K562 (cell line): ENCODE measurements at regions not wholly inside any gene's neighbourhood (a gene's known extent, or its start where the extent isn't known, plus 50 kb on each side); places are given as distances from the start of the nearest gene placed in this dataset.

ENCODE experiments used
- ATAC-seq: fragments of 200-7000 bp; cut with Tn5 transposase; 3 replicates; pipeline ENCODE4 v1.9.1; 2020; ENCODE audit warnings: moderate library complexity
- BruUV-seq: library from RNA; stranded (reverse); fragments of 400-500 nt; replicated peaks from 2 replicates; lab custom pipeline; 2021; lab: Mats Ljungman, UMichigan
- CTCF ChIA-PET: fragments of 300-600 bp; formaldehyde crosslinking; extraction: SDS; loops from one replicate; lab custom pipeline; 2021; ENCODE audit warnings: low intra/inter-chr PET ratio; lab: Yijun Ruan, JAX
- POLR2A ChIA-PET: fragments of 300-600, 350-650 bp; sonication (Branson Sonifier 250); formaldehyde crosslinking; extraction: SDS; loops from one replicate; lab custom pipeline; 2021; ENCODE audit warnings: antibody characterized with exemption, inconsistent platforms; lab: Yijun Ruan, JAX
- DNase-seq, 4 experiments: peaks; one replicate each; pipeline versions ENCODE4 v3.0.0 to v3.0.0-alpha.2; 2011 to 2018; ENCODE audit warnings: low spot score in 3 of 4, mixed read lengths in 3 of 4; ENCODE audit errors: extremely low read depth in 1 of 4
- FAIRE-seq: peaks from 2 replicates; lab custom pipeline; 2011; peaks lifted over from hg19 to GRCh38; lab: Jason Lieb, UNC
- H2AFZ ChIP-seq: 2 replicates; pipeline ENCODE4 v1.6.0; 2011; ENCODE audit warnings: low read depth, low read length, control low read depth, inconsistent platforms
- H3K27ac ChIP-seq: fragments of 200-600 bp; 3 replicates; pipeline ENCODE4 v1.8.0; 2011; ENCODE audit warnings: low read depth, mild to moderate bottlenecking, control low read depth, inconsistent platforms, low read length, moderate library complexity, mixed read lengths; ENCODE audit errors: extremely low read depth
- H3K27me3 ChIP-seq, 2 experiments: fragments of 300-600 bp in 1 of 2; 2 replicates in 1 of 2; 3 replicates in 1 of 2; pipeline versions ENCODE4 v1.6.0 to v1.8.0; 2011; ENCODE audit warnings: inconsistent platforms in 2 of 2, low read length in 2 of 2, mild to moderate bottlenecking in 1 of 2, mixed read lengths in 1 of 2, moderate library complexity in 1 of 2; ENCODE audit not compliant: control insufficient read depth in 2 of 2, insufficient read depth in 2 of 2
- H3K36me3 ChIP-seq: fragments of 300-600 bp; 3 replicates; pipeline ENCODE4 v1.8.0; 2011; ENCODE audit warnings: mild to moderate bottlenecking, low read length, inconsistent platforms; ENCODE audit not compliant: control insufficient read depth, insufficient read depth
- H3K4me1 ChIP-seq, 2 experiments: fragments of 200-600 bp in 1 of 2; replicated peaks in 1 of 2; 2 replicates in 1 of 2; 3 replicates in 1 of 2; pipeline versions ENCODE4 v1.5.1 to v1.8.0; 2011; ENCODE audit warnings: inconsistent platforms in 2 of 2, low read length in 2 of 2, mild to moderate bottlenecking in 1 of 2, mixed read lengths in 1 of 2, moderate library complexity in 1 of 2; ENCODE audit not compliant: control insufficient read depth in 2 of 2, insufficient read depth in 2 of 2
- H3K4me2 ChIP-seq: 2 replicates; pipeline ENCODE4 v1.6.1; 2011; ENCODE audit warnings: low read length, control low read depth, inconsistent platforms, mixed read lengths; ENCODE audit not compliant: insufficient read depth
- H3K4me3 ChIP-seq: fragments of 200-600 bp; sonication (generic), shearing (Covaris generic); 2 replicates; pipeline ENCODE4 v1.5.1; 2016; ENCODE audit warnings: control low read depth, inconsistent platforms
- H3K79me2 ChIP-seq: fragments of 200-600 bp; 3 replicates; pipeline ENCODE4 v1.8.0; 2011; ENCODE audit warnings: low read length, inconsistent platforms; ENCODE audit not compliant: control insufficient read depth, insufficient read depth
- H3K9ac ChIP-seq, 2 experiments: 2 replicates each; pipeline versions ENCODE4 v1.6.0 to v1.6.1; 2011; ENCODE audit warnings: low read depth in 2 of 2, low read length in 2 of 2, control low read depth in 1 of 2, inconsistent platforms in 1 of 2, mild to moderate bottlenecking in 1 of 2, mixed read lengths in 1 of 2; ENCODE audit not compliant: insufficient read depth in 1 of 2
- H3K9me1 ChIP-seq: one replicate; pipeline ENCODE4 v1.6.0; 2011; ENCODE audit warnings: inconsistent platforms, mild to moderate bottlenecking, low read length, moderate library complexity; ENCODE audit not compliant: control insufficient read depth, insufficient read depth
- H3K9me3 ChIP-seq: replicated peaks from 2 replicates; pipeline ENCODE4 v1.5.1; 2011; ENCODE audit warnings: low read depth, low read length, inconsistent platforms; ENCODE audit not compliant: control insufficient read depth, insufficient read depth
- H4K20me1 ChIP-seq: replicated peaks from 2 replicates; pipeline ENCODE4 v1.6.1; 2011; ENCODE audit warnings: low read length, inconsistent platforms, mixed read lengths; ENCODE audit not compliant: control insufficient read depth, insufficient read depth
- AFF4 ChIP-seq: sonication (generic); formaldehyde crosslinking; IDR thresholded peaks from 2 replicates; pipeline ENCODE4 v1.8.0; 2023; ENCODE audit warnings: mild to moderate bottlenecking, missing genetic modification reagents
- CXXC5 ChIP-seq: fragments of 250-450 bp; sonication (Bioruptor Pico); IDR thresholded peaks from 2 replicates; pipeline ENCODE4 v1.8.0; 2022; ENCODE audit warnings: inconsistent platforms, mild to moderate bottlenecking, moderate library complexity
- ESRRA ChIP-seq: fragments of 450-650 bp; IDR thresholded peaks from 2 replicates; pipeline ENCODE4 v1.6.1; 2014; ENCODE audit warnings: low read depth, mild to moderate bottlenecking, moderate library complexity, borderline replicate concordance
- JUND ChIP-seq, 2 experiments: IDR thresholded peaks; 2 replicates in 1 of 2; 3 replicates in 1 of 2; pipeline ENCODE4 v1.6.1; 2011; ENCODE audit warnings: borderline replicate concordance in 2 of 2, low read depth in 2 of 2, low read length in 2 of 2, improper control_type of control experiment in 1 of 2, missing biosample characterization in 1 of 2, missing genetic modification characterization in 1 of 2, missing genetic modification reagents in 1 of 2
- KLF16 ChIP-seq: IDR thresholded peaks from 2 replicates; pipeline ENCODE4 v1.6.1; 2016; ENCODE audit warnings: antibody characterized with exemption
- MAFK ChIP-seq: IDR thresholded peaks from 2 replicates; pipeline ENCODE4 v1.6.1; 2011; ENCODE audit warnings: low read length, improper control_type of control experiment
- NCOA1 ChIP-seq: fragments of 450-650 bp; IDR thresholded peaks from 2 replicates; pipeline ENCODE4 v1.6.1; 2016; ENCODE audit warnings: low read depth
- SMAD4 ChIP-seq: fragments of 250-450 bp; sonication (Bioruptor Pico); conservative IDR thresholded peaks from 2 replicates; pipeline ENCODE4 v1.8.0; 2021; ENCODE audit warnings: inconsistent platforms, mild to moderate bottlenecking, moderate library complexity
- SRF ChIP-seq, 2 experiments: fragments of 250-450, 450-650 bp in 1 of 2; sonication (Bioruptor Pico) in 1 of 2; sonication (generic) in 1 of 2; formaldehyde crosslinking; IDR thresholded peaks; 2 replicates each; pipeline versions ENCODE4 v1.5.0 to v1.5.1; 2020 to 2022; ENCODE audit warnings: mild to moderate bottlenecking in 1 of 2, missing genetic modification reagents in 1 of 2
- STAT5A ChIP-seq: IDR thresholded peaks from 2 replicates; pipeline ENCODE4 v1.6.1; 2012; ENCODE audit warnings: low read length, inconsistent platforms, borderline replicate concordance
- TEAD4 ChIP-seq, 2 experiments: sonication (generic) in 1 of 2; formaldehyde crosslinking in 1 of 2; IDR thresholded peaks; 2 replicates each; pipeline versions ENCODE4 v1.6.1 to v1.8.0; 2012 to 2022; ENCODE audit warnings: borderline replicate concordance in 1 of 2, inconsistent platforms in 1 of 2, low read length in 1 of 2, mild to moderate bottlenecking in 1 of 2, missing genetic modification reagents in 1 of 2
- ZNF316 ChIP-seq: fragments of 450-650 bp; IDR thresholded peaks from 2 replicates; pipeline ENCODE4 v1.6.1; 2016
- WGBS: fragments of 100-300 bp; shearing (Covaris generic); methylation state at CpG from one replicate; pipeline ENCODE4 v1.1.6; 2016; ENCODE audit warnings: low coverage, mixed read lengths; ENCODE audit not compliant: insufficient coverage; ENCODE audit errors: missing lambda C conversion rate; 5-methylcytosine and 5-hydroxymethylcytosine counted together
- in situ Hi-C: fragments of 300-500 bp; cut with MboI; formaldehyde crosslinking; loops from 4 replicates; pipeline ENCODE4 v1.15.0; 2018; ENCODE audit warnings: inconsistent platforms, mixed read lengths
- intact Hi-C: fragments of 100-400 bp; cut with micrococcal nuclease; formaldehyde crosslinking; loops from 2 replicates; pipeline ENCODE4 v1.14.2; 2022
- TF ChIP-seq, protein P1 (sequence below): fragments of 450-650 bp; IDR thresholded peaks from 2 replicates; pipeline ENCODE4 v1.6.1; 2016
- TF ChIP-seq, protein P2 (sequence below), 2 experiments: fragments of 250-450 bp in 1 of 2; fragments of 450-650 bp in 1 of 2; sonication (Bioruptor Pico) in 1 of 2; IDR thresholded peaks; 2 replicates each; pipeline versions ENCODE4 v1.6.1 to v1.8.0; 2016 to 2021; ENCODE audit warnings: mild to moderate bottlenecking in 2 of 2, moderate library complexity in 2 of 2, missing compliant biosample characterization in 1 of 2, missing genetic modification characterization in 1 of 2

- Histone ChIP-seq H3K4me1 (peaks cover 17 to 48% of the 10 kb centered on the region in 2 experiments), H4K20me1 (peaks cover 21% of the 10 kb centered on the region), H3K27me3 (no peaks in the 10 kb centered on the region), H3K4me3 (no peak overlapping the region), H3K36me3 (no peaks in the 10 kb centered on the region; the same call in 2 of the 3 replicates), H2AFZ (no peak overlapping the region), H3K79me2 (peaks cover 3% of the 10 kb centered on the region; the same call in 2 of the 3 replicates), H3K27ac (0 out of 3 replicates have a peak overlapping the region, but pooled peaks have one; percentile 27), H3K4me2 (peak overlapping the region; percentile 4; the same call in 1 of the 2 replicates), H3K9me1 (peaks cover 5% of the 10 kb centered on the region), H3K9me3 (no peaks in the 10 kb centered on the region), H3K9ac (peak overlapping the region in 1 of 2 experiments; percentile 68; a peak in 2 of 4 replicates)
- in situ Hi-C loops = no loop called here
- ChIA-PET CTCF (interaction anchor here (0.6 kb wide), 1 partner anchor 45 kb away, joined by 3 read pairs; no protein-coding TSS in a partner anchor), POLR2A (interaction anchor here (0.6 to 1.8 kb wide), 7 partner anchors 9 to 412 kb away, joined by 3 to 9 read pairs (median 3); no protein-coding TSS in a partner anchor)
- no TSS peak for BruUV-seq
- FAIRE-seq (peak; percentile 81), DNase-seq (peak; percentile 80 to 83 (median 82)), ATAC-seq (peak; percentile 85)
- WGBS = 17% methylated on average over 19 of the region's 19 CpGs
- intact Hi-C loops = no loop called here
- TF ChIP-seq MAFK (no peak), TEAD4 (IDR thresholded peaks at IDR 0.05; ENCODE audit: low read length) (peak; percentile 69), TEAD4 (CRISPR knock-in tag; IDR thresholded peaks at IDR 0.05; ENCODE audit: borderline replicate concordance) (no peak), CXXC5 (CRISPR knock-in tag) (peak; percentile 40; the same call in 1 of the 2 replicates), ZNF316 (0 out of 2 replicates have a peak, but pooled peaks have one; percentile 24), NCOA1 (peak; percentile 18; the same call in 1 of the 2 replicates), JUND (IDR thresholded peaks at IDR 0.05; ENCODE audit: borderline replicate concordance, low read depth, low read length) (peak; percentile 58; the same call in 1 of the 2 replicates), JUND (tag; IDR thresholded peaks at IDR 0.05; ENCODE audit: borderline replicate concordance, low read depth, low read length) (no peak; the same call in 2 of the 3 replicates), SRF (CRISPR knock-in tag; IDR thresholded peaks at IDR 0.05) (peak in 1 of 2 experiments; percentile 95; a peak in 3 of 4 replicates), STAT5A (peak; percentile 25), SMAD4 (CRISPR knock-in tag) (0 out of 2 replicates have a peak, but pooled peaks have one; percentile 12), KLF16 (peak; percentile 73; the same call in 1 of the 2 replicates), AFF4 (CRISPR knock-in tag) (no peak), ESRRA (peak; percentile 56)
- TF ChIP-seq, protein P1, sequence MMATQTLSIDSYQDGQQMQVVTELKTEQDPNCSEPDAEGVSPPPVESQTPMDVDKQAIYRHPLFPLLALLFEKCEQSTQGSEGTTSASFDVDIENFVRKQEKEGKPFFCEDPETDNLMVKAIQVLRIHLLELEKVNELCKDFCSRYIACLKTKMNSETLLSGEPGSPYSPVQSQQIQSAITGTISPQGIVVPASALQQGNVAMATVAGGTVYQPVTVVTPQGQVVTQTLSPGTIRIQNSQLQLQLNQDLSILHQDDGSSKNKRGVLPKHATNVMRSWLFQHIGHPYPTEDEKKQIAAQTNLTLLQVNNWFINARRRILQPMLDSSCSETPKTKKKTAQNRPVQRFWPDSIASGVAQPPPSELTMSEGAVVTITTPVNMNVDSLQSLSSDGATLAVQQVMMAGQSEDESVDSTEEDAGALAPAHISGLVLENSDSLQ = peak; percentile 59; the same call in 1 of the 2 replicates
- TF ChIP-seq, protein P2, sequence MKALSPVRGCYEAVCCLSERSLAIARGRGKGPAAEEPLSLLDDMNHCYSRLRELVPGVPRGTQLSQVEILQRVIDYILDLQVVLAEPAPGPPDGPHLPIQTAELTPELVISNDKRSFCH (CRISPR knock-in tag; IDR thresholded peaks at IDR 0.05) = no peak
- TF ChIP-seq, protein P2 (tag; IDR thresholded peaks at IDR 0.05) = no peak
These were observed 104.5 kb upstream of the CIBAR2 start for GRCh38 chr16:85216522-85217375.
